ENCODE measurements at regions not wholly inside any gene's neighbourhood (a gene's known extent, or its start where the extent isn't known, plus 50 kb on each side); places are given as distances from the start of the nearest gene placed in this dataset.
"Not testable (repeated sequence)": the region's sequence is repeated elsewhere in the genome, so short reads cannot be mapped to it uniquely, and the experiment has no call there.

- peak; percentile 25 for DNase-seq
Measured at GRCh38 chr13:42400188-42400833, 128.4 kb downstream of the AKAP11 start.

GRCh38 chr13:42401376-42401775, 129.4 kb downstream of the AKAP11 start:
- DNase-seq: peak; percentile 27

- DNase-seq: peak; percentile 89
Measured at GRCh38 chr13:42405665-42406390, 133.9 kb downstream of the AKAP11 start.

- DNase-seq: no peak
Measured at GRCh38 chr13:42409075-42409474, 137.1 kb downstream of the AKAP11 start.

GRCh38 chr13:42409551-42409950, 137.6 kb downstream of the AKAP11 start:
- DNase-seq: no peak

GRCh38 chr13:42412812-42413483, 141.0 kb downstream of the AKAP11 start:
- DNase-seq: peak; percentile 31

GRCh38 chr13:42413484-42413815, 141.5 kb downstream of the AKAP11 start:
- DNase-seq: no peak

GRCh38 chr13:42417626-42418025, 145.7 kb downstream of the AKAP11 start:
- DNase-seq: no peak

DNA sequence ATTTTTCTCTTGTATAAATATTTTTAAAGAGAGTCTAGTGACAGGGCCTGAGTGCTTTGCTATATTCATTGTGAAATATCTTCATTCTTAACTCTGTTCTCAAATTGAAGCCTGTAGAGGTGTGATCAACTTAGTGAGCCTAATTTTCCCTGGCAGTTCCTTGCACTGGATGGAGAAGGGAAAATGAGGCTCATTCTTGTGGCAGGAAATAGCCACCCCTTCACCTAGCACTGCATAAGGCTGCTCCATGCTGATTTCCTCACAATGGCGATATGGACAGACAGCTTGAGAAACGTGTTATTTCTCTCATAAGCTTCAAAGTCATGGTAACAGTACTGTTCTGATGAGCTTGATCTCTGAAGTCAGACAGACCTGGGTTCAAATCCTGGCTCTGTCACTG, 146.2 kb downstream of the AKAP11 start:
- no peak for DNase-seq

- peak; percentile 68 for DNase-seq
Measured at GRCh38 chr13:42420304-42420703, 148.4 kb downstream of the AKAP11 start.

DNA sequence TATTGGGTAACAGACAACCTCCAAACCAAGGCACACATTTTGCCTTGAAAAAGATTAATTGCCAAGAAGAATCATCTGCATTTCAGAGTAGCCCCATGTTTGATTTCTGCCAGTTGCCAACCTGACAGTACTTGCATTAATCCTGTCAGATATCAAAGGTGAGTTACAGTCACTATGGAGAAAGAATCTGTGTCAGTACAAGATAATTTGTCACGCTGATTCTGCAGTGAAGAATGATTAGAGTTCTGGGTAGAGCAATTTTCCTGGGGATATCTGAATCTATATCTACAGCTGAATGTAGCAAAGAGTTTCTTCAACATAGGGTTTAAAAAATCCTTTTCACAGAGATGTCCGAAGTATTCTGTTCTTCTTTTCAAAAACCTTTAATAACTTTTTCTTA, 150.7 kb downstream of the AKAP11 start:
- no peak for DNase-seq

DNA sequence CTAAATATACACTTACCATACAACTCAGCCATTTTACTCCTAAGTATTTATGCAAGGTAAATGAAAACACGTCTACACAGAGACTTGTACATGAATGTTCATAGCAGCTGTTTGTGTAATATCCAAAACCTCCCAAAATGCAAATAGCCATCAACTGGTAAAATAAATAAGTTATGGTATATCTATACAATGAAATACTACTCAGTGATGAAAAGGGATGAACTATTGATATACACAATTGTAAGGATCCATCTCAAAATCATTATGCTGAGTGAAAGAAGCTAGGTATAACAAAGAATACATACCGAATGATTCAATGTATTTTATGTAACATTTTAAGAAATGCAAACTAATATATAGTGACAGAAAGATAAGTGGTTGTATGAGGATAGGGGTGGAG, 149.8 kb upstream of the TNFSF11 start:
- DNase-seq: no peak

- DNase-seq: no peak
Measured at GRCh38 chr13:42445354-42445753, 128.6 kb upstream of the TNFSF11 start.

GRCh38 chr13:42446597-42446996, 127.4 kb upstream of the TNFSF11 start:
- not testable (repeated sequence) for DNase-seq

GRCh38 chr13:42453091-42453645, 120.8 kb upstream of the TNFSF11 start:
- no peak for DNase-seq

GRCh38 chr13:42454749-42455148, 119.2 kb upstream of the TNFSF11 start:
- DNase-seq: no peak

- DNase-seq: no peak
Measured at GRCh38 chr13:42458193-42458592, 115.8 kb upstream of the TNFSF11 start.

GRCh38 chr13:42466123-42466522, 107.8 kb upstream of the TNFSF11 start:
- no peak for DNase-seq

GRCh38 chr13:42466609-42467008, 107.3 kb upstream of the TNFSF11 start:
- no peak for DNase-seq

DNA sequence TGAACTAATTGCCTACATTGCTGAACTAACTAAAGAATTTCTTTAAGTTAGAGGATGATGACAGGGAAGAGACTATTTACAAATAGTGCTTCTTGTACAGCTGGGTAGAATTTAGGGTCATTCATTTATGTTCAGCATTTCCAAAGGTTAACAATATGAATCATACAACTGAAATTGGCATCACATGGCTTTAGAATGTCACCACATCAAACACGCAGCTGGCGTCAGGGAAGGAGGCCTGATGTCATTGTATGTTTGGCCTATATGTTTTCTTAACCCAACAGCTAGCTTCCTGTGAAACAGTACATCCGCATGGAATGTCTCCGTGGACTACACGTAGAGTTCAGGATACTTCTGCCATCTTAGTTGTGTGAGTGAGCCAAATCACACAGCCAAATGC, 99.0 kb upstream of the TNFSF11 start:
- no peak for DNase-seq

- no peak for DNase-seq
Measured at GRCh38 chr13:42477596-42478190, 96.3 kb upstream of the TNFSF11 start.

GRCh38 chr13:42478531-42479156, 95.3 kb upstream of the TNFSF11 start:
- DNase-seq: peak; percentile 30

- no peak for DNase-seq
Measured at GRCh38 chr13:42484386-42484785, 89.6 kb upstream of the TNFSF11 start.
